Inferior parietal cortex (tissue), 1 donor: ENCODE measurements at regions not wholly inside any gene's neighbourhood (a gene's known extent, or its start where the extent isn't known, plus 50 kb on each side); places are given as distances from the start of the nearest gene placed in this dataset.

Experiments used
- DNase-seq: peaks from one replicate; pipeline ENCODE4 v3.0.0-alpha.2; 2016; ENCODE audit errors: extremely low spot score

DNA sequence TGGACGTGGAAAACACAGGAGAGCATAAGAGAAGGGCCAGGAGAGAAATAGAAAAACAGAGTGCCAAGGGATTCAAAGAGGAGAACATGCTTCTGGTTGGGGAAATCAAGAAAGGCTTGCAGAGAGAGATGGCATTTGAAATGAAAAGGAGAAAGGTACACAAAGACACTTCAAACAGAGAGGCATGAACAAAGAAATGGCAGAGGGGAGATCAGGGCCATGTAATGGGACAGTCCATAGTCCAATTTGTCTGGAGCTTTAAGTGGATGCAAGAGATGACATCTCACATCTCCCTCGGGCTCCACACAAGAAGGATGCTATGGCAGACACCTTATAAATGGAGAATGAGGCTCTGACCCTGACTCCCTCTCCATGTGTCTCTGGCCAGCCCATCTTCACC lies 331.1 kb downstream of the MLLT3 start:
- no peak for DNase-seq

DNA sequence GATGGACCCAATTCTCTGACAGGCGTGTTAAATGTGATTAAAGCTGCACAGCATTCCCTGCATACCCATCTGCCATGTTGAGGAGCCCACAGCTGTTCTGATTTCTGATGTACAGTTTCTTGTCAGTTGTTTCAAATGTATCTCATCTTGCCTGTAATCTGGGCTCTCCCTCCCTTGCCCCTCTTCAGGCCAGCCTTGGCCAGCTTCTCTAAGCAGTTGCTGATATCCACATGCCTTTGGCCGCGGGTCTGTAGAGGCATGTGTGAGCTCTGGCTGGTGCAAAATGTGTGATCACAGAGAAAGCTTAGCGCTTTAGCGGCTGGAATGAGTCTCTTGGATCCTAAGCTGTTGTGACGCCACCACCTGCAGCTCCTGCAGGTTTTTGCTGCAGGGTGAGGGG lies 332.0 kb downstream of the MLLT3 start:
- no peak for DNase-seq

DNA sequence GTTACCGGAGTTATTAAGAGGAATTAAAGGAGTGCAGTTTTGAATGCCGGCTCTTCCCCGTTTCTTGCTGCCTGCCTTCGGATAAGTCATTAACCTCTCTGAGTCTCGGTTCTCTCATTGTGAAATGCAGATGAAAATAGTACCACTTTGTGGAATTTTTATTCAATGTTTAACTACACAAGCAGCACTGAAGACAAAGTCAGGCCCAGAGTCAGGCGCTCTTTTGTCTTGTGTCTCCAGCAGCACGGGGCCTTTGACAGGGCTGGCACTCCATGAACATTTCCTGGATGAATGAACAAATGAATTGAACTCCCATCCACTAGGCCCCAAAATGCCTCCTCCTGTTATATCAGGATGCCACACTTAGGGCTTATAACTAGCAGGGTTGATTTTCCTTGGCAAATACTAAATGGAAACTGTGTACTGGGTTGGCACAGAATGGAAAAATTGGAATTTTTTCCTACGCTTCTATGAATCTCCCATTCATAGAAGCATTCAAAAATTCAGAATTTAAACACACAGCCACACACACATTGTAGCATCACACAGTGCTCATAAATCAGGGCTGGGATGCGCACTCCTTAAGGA lies 332.8 kb downstream of the MLLT3 start:
- no peak for DNase-seq

DNA sequence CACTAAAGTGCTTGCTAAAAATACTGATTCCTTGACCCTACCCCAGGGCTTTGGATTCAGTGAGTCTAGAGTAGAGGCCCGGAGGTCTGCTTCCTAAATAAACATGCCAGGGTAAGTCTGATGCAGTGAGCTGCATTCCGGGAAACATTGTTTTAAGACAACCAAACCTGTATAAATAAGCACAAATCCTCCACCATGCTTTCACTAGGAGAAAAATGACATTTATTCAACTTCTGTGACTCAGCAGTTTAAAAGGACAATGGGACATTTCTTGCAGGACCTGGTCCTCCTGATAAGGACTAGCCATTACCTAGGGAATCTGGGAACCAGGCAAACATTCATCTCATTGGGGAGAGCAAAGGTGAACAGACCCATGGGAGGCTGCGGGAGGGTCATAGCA lies 335.3 kb downstream of the MLLT3 start:
- DNase-seq = no peak

DNA sequence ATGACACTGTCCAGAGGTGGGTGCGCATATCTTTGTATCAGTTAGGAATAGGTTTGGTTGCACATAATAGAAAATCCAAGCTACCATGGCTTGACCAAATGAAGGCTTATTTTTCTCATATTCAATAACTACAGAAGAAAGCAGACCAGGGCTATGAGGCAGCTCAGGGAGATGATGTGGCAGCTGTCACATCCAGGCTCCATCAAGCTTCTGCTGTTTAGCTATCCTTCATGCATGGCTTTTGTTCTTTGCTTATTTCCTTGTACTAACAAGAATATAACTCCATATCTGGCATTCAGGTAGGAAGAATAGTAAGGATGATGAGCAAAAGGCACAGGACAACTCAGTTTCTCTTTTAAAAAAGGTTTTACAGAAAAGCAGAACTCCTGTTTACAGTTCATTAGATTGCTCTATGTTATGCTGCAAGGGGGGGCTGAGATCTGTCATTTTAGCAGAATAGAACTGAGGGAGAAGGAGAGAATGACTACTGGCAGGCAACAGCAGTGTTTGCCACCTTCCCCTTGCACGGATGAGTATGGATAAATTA lies 336.1 kb downstream of the MLLT3 start:
- no peak for DNase-seq

DNA sequence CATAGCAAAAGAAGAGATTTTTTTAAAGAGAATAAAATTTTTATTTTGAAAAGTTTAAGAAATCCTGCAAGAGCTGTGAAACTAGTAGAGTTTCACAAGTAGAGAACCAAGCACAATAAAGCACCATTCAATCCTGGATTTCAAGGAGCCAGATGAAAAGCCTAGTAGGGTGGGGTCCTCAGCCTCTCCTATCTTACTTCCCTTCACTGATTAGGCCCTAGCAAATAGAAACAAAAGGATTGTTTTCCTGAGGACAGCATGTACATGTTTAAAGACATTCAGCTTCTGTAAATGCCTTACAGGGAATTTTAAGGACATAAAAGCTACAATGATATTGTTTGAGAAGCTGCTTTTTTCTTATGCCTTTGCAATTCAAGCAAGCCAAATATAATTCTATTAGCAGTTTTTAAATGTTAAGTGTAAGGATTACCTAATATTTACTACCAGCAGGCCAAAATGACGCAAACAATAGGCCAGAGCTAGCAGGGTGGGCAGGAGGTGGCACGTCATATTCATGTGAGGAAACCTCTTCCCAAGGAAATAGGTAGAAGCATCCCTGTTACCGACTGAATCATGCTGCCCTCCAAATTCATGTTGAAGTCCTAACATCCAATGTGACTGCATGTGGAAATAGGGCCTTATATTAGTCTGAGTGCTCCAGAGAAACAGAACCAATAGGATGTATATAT lies 337.6 kb downstream of the MLLT3 start:
- DNase-seq = no peak

DNA sequence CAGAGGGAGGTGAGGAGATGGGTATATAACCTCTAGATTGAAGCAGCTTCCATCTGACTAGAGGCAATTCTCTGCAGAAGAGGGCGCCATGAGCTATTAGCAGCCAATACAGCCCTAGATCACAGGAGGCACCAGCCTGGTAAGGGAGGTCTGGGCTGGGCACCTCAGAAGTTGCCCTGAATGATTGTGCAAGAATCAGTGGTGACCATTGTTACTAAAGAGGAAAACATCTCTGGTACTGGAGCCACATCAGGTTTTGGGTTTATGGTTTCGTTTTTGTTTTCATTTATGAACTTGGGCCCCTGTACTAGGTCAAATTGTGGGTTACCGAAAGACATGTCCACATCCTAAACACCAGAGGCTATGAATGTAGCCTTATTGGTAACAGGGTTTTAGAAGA lies 342.0 kb downstream of the MLLT3 start:
- no peak for DNase-seq

DNA sequence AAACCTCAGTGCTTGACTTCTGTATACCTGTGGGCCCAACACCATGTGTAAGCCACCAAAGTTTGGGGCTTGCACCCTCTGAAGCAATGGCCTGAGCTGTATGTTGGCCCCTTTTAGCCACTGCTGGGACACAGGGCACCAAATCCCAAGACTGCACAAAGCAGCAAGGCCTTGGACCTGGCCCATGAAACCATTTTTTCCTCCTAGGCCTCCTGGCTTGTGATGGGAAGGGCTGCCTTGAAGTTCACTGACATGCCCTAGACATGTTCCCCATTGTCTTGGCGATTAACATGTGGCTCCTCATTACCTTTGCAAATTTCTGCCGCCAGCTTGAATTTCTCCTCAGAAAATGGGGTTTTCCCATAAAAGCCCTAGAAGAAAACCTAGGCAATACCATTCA lies 345.5 kb downstream of the MLLT3 start:
- no peak for DNase-seq

DNA sequence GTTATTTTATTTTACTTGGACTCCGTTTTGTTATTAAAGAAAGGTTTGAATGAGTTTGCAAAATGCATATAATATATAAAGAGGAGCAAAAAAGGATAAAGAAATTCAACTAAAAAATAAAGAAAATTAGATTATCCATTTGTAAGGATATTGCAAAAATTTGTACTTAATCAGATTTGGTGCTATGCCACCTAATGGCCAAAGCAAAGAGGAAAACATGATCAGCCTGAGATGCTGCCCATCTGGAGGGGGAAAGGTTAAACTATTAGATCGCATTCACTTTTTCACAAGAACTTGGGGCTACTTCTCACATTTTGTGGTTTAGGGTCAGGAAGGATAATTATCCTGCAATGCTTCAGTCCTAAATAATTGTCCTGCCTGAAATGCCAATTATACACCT lies 350.6 kb downstream of the MLLT3 start:
- no peak for DNase-seq

DNA sequence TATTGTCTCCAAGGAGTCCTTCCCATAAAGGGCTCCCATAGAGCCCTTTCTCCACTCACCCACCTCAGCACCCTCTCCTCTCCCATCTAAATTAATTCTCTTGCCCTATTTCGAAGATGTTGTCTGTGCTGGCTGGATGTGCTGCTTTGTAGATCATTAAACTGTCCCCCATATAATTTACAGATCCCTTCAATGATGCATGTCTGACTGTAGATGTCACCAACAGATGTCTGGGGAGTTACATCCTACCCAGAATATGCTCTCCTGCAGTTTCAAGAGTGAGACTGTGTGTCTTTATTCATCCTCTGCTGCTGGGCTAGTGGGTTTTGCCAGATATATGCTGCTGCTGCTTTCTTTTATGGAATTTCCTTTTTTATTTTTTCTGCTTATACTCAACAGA lies 351.2 kb downstream of the MLLT3 start:
- DNase-seq = no peak

DNA sequence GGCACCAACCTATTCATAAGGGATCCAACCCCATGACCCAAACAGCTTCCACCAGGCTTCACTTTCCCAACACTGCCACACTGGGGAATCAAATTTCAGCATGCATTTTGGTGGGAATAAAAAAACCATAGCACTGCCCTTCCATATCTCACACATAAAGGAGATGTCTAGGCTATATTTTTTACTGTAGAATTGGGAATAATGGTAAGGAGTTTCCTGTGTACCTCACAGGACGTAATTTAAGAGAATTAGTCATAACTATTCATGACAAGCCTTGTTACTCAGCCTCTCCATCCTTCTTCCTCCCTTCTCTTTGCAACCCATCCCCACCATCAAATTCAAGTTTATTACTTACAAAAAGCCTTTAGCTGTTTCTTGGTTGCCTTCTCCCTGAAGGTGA lies 352.1 kb downstream of the MLLT3 start:
- no peak for DNase-seq

DNA sequence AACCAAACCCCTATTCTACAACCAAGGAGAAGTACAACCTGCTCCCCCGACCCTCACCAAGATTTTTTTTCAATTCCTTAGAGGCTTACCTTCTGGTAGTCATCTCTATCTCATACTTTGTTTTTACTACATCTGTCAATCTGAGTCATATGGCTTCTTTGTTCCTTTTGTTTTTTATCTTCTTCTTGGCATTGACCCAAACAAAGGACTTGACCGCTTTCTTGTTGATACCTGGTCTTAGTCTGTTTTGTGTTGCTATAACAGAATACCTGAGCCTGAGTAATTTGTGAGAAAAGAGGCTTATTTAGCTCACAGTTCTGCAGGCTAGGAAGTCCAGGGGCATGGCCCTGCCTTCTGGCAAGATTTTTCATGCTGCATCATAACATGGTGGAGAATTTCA lies 352.7 kb downstream of the MLLT3 start:
- DNase-seq = no peak

DNA sequence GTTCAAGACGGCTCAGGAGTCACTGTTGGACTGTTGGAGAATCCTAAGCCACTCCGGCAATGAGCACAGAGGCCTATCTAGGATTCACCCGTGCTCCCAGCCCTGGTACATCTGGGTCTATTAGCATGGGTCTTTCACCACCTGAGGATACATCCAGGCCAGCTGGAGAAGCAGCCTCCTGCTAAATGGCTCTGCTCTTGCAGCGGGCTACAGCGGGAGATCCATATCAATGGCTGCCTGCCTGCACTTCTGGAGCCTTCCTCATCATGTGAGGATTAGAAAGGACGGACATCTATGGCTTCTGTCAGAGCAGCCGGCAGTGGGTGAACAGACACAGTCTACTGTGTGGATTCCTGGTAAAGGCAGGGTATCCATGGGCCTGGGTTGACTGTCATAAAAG lies 357.4 kb downstream of the MLLT3 start:
- DNase-seq = no peak

DNA sequence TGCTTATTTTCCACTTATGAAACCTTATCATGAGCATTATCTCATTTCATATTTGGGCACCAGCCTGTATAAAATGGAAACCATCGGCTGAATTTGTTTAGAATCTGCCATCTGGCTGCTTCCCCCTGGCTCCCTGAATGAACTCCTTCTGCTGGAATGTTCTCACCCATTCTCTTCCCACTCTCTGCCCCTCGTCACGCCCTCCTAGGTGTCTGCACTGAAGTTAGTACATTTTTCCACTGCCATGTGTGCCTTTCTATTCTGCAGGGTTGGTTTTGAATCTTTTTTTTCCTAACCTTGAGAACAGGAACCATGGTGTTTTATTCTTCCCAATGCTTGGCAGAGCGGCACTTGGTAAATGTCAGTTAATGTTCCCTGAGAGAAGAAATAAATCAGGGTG lies 359.7 kb downstream of the MLLT3 start:
- DNase-seq = no peak

DNA sequence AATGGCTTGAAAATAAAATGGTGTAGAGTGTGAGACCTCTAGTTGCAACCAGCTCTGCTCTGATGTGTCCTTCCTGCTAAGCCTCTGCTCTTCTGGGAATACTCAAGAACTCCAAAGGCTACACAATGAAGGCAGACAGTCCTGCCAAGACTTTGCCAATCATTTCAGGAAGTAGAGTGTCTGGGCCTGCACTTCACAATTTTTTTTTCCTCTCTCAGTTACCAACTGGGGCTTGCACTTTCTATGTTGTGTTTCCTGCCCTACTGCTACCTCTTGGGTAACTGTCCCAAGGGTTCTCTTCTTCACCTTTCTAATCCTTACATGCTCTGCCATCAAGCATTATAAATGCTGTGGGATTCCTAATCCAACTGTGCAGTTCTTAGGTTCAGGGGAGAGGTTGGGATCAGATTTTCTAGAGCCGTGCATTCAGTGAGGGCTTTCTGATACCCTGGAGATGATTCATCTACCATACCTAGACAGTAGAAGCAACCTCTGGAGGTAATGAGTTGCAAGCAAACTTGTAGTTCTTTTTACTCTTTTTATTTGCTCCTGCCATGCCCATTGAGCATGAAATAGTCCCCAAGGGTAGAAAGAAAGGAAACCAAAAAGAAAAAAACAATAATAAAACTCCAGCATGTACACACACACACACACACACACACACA lies 365.9 kb downstream of the MLLT3 start:
- DNase-seq = no peak

DNA sequence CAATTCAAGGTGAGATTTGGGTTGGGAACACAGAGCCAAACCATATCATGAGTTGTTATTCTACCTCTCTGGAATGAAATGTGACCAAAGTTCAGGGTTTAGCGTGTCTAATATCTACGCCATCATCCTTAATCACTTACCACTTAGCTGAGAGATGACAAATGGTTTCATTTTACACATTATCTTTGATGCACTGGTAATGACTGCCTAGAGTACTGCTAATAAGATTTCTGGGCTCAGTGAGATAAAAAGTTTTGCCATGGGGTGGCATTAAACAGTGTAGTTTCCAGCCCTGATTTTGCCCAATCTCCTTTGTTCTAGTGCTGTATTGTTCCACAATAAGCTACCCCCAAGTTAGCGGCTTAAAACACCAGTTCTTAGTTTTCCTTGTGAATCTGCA lies 367.2 kb downstream of the MLLT3 start:
- no peak for DNase-seq

DNA sequence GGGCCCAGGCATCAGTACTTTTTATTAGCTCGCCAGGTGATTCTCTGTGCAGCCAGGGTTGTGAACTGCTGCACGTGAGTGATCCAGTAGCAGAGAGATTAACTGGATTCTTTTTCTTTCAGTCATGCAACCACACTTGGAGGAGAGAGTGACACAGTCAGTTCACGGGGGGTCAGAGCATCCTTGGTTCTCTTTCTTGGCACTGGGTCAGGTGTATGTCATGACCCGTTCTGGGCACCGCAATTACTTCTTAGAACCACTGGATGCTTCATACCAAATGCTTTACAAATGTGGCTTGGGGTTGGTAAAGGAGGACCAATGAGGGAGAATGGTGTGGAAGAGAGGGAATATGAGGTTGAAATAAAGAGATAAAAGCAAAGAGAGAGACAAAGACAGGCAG lies 368.7 kb downstream of the MLLT3 start:
- DNase-seq = no peak

DNA sequence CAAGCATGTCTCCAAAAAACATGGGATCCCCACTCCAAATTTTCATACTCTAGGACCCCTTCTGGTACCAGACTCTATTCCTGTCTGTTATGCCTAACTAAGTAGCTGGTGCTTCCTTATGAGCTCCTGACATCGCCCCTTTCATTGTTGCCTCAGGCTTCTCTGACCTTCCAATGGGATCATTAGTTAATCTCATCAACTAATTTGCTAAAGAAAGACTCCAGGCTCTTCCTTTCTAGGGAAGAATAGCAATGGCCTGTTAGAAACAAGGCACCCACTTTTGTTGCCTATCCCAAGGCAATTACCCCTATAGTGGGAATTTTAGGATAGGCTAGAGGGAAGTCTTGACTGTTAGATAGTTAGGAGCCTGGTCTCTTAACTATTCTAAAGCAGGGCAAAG lies 369.5 kb downstream of the MLLT3 start:
- DNase-seq = no peak

DNA sequence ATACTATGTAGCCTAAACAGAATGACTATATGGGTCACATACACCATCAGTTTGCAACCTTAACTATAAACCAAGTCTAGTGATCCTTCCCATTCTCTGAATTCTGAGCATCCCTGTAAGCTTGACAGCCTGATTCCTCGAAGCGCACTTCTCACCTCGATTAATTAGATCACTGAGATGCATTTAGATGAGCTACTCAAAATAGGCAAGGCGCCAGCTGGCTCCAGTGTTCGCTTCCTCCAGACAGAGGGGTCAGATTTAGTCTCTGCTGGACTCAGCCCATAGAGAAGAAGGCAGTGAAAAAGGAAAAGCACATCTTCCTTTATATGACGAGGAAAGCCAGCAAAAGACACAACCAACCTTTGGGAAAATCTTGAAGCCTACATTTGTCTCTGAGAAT lies 371.5 kb downstream of the MLLT3 start:
- DNase-seq = no peak

DNA sequence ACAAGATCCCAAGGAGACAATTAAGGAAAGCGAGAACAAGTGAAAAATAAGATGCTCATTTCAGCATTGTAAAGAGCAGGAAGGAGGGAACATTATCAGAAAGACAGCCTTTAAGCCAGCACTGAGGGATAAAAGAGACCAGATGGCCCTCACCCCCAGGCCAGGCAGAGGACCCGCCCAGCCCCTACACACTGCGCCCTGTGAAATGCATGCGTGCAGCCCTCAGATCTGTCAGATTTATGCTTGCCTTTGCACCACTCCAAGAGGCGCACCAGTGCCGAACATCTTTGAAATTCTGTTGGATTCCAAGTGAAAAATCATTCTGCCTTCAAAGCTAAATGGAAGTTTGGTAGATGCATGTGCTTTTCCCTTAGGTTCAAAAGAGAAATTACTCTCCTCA lies 378.0 kb downstream of the MLLT3 start:
- DNase-seq = no peak

DNA sequence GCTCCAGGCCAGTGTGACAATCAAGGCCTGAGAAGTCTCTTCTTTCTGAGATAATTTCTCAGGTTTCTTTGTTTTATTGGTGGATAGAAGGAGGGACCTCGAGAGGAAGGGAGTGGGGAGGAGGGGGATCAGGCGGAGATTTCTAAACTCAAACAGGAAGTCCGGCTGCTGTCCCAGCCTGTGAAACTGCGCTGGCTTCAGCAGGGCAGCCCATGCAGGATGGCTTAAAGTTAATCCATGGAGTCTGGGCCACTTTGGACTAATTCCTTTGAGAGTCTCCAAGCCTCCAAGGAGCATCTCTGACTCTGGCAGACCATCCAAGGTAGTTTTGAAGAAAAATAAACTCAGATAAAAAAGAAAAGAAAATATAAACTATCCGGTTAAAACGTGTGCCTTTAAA lies 378.5 kb downstream of the MLLT3 start:
- DNase-seq = no peak

DNA sequence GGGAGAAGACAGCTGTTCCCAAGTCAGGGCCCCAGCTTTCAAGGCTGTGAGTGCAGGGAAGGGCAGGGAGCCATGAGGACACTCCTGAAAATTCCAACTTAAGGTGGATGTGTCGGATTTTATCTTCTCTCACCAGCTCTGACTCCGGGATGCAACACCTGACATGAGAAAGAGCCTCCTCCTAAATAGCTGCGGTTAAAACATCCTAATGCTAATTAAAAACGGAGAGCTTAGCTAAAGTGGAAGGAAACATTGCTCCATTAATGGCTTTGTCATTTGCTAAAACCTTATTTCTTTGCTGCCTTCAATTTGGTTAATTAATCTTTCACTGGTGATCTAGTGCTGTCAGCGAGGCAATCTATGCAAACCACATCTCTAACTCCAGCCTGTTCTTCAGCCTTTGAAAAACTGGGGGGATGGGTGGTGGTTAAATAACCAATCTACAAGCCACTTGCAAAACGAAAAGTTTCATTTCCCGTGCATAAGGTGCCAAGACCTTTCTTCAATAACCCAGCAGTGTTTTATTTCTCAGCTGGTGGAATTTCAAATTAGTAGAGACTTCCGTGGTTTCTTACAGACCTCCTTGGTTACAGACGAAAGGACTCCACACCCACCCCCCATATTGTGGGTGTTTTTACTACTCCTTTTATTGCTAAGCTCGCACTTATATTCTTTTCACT lies 379.6 kb downstream of the MLLT3 start:
- no peak for DNase-seq

DNA sequence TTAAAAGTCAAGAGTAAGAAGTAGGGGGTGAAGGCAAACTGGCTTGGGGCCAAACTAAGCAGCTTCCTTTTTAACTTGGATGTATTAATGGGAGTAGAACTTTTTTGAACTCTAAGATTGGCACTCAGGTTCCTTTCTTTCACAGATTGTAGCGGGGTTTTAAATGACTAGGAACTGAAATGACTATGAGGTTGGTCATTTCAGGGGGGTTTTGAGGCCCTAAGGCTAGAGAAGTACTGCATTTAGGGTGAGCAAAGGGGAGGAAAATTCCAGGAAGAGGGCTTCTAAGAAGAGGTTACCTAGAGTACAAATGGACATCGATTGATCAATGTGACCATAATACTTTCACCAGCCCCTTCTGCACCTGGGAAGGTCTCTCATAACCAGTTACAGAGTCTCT lies 381.8 kb downstream of the MLLT3 start:
- DNase-seq = no peak
